ENCODE measurements at regions not wholly inside any gene's neighbourhood (a gene's known extent, or its start where the extent isn't known, plus 50 kb on each side); places are given as distances from the start of the nearest gene placed in this dataset.

DNA sequence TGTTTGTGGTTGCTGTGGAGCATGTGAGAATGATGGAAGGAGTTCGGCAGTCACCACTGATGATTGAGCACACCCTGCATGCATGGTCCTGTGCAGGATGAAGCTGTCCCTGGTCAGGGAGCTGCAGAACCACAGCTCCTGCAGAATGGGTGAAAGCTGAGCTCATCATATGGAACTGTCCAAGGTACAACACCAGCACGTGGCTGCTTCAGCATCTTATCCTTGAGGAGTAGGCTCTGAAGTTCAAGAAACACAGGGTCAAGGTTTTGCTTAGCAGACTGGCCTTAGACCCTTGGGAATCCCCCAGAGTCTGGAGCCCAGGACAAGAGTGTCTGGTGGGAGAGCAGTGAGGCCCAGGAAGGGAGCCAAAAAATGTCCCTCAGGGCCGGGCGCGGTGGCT is 182.4 kb upstream of the LARGE1 start:
- Mint-ChIP-seq H3K4me1 (ENCODE audit: unreplicated experiment) (peaks cover 8% of the 10 kb centered on the region), H3K9me3 (peaks cover 10% of the 10 kb centered on the region), H3K27me3 (peaks cover 13% of the 10 kb centered on the region), H3K4me3 (no peak overlapping the region), H3K27ac (no peak overlapping the region), H3K36me3 (no peaks in the 10 kb centered on the region)
- TF ChIP-seq, protein P1, sequence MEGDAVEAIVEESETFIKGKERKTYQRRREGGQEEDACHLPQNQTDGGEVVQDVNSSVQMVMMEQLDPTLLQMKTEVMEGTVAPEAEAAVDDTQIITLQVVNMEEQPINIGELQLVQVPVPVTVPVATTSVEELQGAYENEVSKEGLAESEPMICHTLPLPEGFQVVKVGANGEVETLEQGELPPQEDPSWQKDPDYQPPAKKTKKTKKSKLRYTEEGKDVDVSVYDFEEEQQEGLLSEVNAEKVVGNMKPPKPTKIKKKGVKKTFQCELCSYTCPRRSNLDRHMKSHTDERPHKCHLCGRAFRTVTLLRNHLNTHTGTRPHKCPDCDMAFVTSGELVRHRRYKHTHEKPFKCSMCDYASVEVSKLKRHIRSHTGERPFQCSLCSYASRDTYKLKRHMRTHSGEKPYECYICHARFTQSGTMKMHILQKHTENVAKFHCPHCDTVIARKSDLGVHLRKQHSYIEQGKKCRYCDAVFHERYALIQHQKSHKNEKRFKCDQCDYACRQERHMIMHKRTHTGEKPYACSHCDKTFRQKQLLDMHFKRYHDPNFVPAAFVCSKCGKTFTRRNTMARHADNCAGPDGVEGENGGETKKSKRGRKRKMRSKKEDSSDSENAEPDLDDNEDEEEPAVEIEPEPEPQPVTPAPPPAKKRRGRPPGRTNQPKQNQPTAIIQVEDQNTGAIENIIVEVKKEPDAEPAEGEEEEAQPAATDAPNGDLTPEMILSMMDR (conservative IDR thresholded peaks at IDR 0.05) = no peak
- no peak for DNase-seq (ENCODE audit: extremely low spot score, unreplicated experiment)

DNA sequence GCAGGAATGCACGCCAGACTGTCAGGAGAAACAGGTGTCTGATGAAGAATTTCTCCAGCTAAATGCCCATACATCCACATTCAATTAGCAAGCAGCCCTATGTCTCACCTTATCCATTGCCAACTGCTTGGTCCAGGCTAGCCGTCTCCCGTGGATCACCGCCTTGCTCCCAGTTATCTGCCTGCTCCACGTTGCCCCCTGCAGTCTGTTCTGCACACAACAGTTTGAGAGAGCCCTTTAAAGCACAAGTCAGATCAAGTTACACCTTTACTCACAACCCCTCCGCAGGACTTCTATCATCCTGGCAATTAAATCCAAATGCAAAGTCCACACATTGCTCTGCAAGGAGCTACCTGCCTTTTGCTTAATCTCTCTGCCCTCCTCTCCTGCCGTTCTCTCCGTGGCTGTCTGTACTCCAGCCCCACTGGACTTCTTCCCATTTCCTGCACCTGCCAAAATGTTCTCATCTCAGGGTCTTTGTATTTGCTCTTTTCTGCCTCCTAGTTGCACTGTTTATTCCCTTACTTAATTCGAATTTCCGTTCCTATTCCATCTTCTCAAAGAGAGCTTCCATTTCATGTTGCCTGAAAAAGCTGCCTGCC is 185.3 kb upstream of the LARGE1 start:
- Mint-ChIP-seq H3K36me3 (no peaks in the 10 kb centered on the region), H3K27ac (no peak overlapping the region), H3K4me3 (no peak overlapping the region), H3K4me1 (ENCODE audit: unreplicated experiment) (peaks cover 8% of the 10 kb centered on the region), H3K27me3 (peaks cover 13% of the 10 kb centered on the region), H3K9me3 (no peaks in the 10 kb centered on the region)
- TF ChIP-seq, protein P1 (conservative IDR thresholded peaks at IDR 0.05) = peak; percentile 83
- DNase-seq (ENCODE audit: extremely low spot score, unreplicated experiment) = peak; percentile 73

DNA sequence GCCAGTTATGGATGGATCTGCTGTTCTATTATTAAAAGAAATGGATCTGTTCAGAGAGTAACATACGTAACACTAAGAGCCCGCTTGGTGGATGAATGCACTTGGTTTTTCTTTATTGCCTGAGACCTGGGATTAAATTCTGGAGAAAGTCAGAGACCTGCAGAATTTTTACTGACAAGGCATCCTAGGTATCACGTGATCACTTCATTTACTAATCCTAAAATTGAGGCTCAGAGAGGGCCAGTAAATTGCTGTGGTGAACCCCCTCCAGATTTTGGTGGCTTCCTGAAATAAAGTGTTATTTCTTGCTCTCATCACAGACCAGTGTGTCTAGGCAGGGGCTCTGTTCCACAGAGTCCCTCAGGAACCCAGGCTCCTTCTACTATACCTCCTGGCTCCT is 187.9 kb upstream of the LARGE1 start:
- Mint-ChIP-seq H3K27ac (no peak overlapping the region), H3K4me1 (ENCODE audit: unreplicated experiment) (peaks cover 8% of the 10 kb centered on the region), H3K36me3 (no peaks in the 10 kb centered on the region), H3K9me3 (no peaks in the 10 kb centered on the region), H3K27me3 (peaks cover 15% of the 10 kb centered on the region), H3K4me3 (no peak overlapping the region)
- DNase-seq (ENCODE audit: extremely low spot score, unreplicated experiment) = no peak
- TF ChIP-seq, protein P1 (conservative IDR thresholded peaks at IDR 0.05) = no peak

DNA sequence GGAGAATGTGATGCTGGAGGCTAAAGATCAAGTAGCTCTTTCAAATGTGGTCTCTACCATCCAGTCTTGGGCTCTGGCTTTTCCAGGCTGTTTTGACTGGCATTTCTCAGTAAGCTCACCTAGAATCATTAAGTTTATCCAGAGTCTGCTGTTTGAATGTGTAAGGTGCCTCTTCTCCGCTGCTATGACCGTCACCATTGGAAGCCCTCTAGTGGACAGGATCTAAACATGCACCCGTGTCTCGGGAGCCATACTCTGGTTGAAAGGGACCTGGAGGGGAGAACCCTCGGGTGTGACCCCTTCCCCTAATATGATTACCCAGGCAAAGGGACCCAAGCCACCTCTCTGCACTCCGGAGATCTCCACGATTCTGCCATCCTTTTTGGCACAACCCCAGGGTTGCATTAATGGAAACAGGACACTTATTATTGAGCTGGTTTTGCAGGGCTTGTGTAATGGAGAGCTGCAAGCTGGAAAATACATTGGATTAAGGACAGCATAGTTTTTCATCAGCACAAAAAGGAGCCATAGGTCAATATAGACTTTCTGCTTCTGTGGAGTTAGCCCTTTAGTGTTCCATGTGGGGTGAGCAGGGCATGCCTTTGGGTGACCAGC is 191.0 kb upstream of the LARGE1 start:
- H3K4me3 Mint-ChIP-seq = no peak overlapping the region
- H3K36me3 Mint-ChIP-seq = no peaks in the 10 kb centered on the region
- H3K27me3 Mint-ChIP-seq = peaks cover 10% of the 10 kb centered on the region
- peaks cover 6% of the 10 kb centered on the region for H3K4me1 Mint-ChIP-seq (ENCODE audit: unreplicated experiment)
- TF ChIP-seq, protein P1 (conservative IDR thresholded peaks at IDR 0.05) = peak; percentile 85
- no peak for DNase-seq (ENCODE audit: extremely low spot score, unreplicated experiment)
- no peaks in the 10 kb centered on the region for H3K9me3 Mint-ChIP-seq
- peak overlapping the region; percentile 33 for H3K27ac Mint-ChIP-seq

DNA sequence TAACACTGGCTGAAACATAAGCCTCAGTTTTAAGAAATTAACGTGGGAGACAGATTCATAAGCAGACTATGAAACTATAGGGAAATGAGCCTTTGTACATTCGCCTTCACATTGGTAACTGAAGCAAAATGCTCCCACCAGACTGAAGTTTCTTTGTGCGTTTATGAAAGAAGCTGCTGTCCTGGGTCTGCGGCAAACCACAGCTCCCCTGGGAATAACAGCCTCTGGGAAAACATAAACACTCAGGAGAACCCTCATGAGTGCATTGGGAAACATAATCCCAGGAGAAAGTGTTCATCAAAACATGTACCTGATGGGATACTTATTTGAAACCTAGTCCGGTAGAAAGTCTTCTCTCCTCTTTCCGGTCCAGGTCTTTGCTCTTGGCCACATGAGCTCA is 193.1 kb upstream of the LARGE1 start:
- peaks cover 6% of the 10 kb centered on the region for H3K4me1 Mint-ChIP-seq (ENCODE audit: unreplicated experiment)
- H3K9me3 Mint-ChIP-seq = no peaks in the 10 kb centered on the region
- TF ChIP-seq, protein P1 (conservative IDR thresholded peaks at IDR 0.05) = no peak
- H3K4me3 Mint-ChIP-seq = no peak overlapping the region
- H3K27me3 Mint-ChIP-seq = peaks cover 5% of the 10 kb centered on the region
- no peak overlapping the region for H3K27ac Mint-ChIP-seq
- no peak for DNase-seq (ENCODE audit: extremely low spot score, unreplicated experiment)
- H3K36me3 Mint-ChIP-seq = no peaks in the 10 kb centered on the region
